Heart left ventricle (tissue), 13 donors: ENCODE measurements at regions not wholly inside any gene's neighbourhood (a gene's known extent, or its start where the extent isn't known, plus 50 kb on each side); places are given as distances from the start of the nearest gene placed in this dataset.

Experiments used
- POLR2A ChIP-seq, 2 donors: fragments of 450-650 bp; IDR thresholded peaks; one replicate each; pipeline ENCODE4 v1.6.1; 2017; ENCODE audit warnings: antibody characterized with exemption in 2 of 2, mild to moderate bottlenecking in 2 of 2, moderate library complexity in 2 of 2
- TF ChIP-seq, protein P1 (sequence below), 12 donors: fragments of 200-600 bp; sonication (generic) in 4 of 12; IDR thresholded peaks; one replicate each; pipeline versions ENCODE4 v1.5.0 to v1.8.0; 2018 to 2022; ENCODE audit warnings: antibody characterized with exemption in 12 of 12, mild to moderate bottlenecking in 5 of 12
- donor health status: ischemic (EF 13 %, LVEDD 7.1; RV severe dilation, severe dysfunction).
- donor health status: DM: no; HTN: yes; CAD: no.
- donor health status: DM: no; HTN: no; CAD: no.
- donor health status: ischemic (EF 25% LVEDD 6.9; RV normal size, moderate dysfunction).
- donor health status: ischemic (EF 25% LVEDD 5.7; RV mildly dilated, moderate dysfunction).
- donor health status: ischemic (EF 35%, LVEDD 5.7; RV mildly dilated, moderate dysfunction).
- donor health status: nonischemic (EF 11% LVEDD 7.7; RV severe dilation, severe dysfunction).
- donor health status: DM: yes; HTN: yes; CAD: no.
- donor health status: PGD.
- donor health status: ischemic (EF 29% LVEDD 5.4; RV normal size, mild dysfunction).
- donor health status: nonischemic (EF 23%, LVEDD 6.1; RV moderate dilation, normal function).

DNA sequence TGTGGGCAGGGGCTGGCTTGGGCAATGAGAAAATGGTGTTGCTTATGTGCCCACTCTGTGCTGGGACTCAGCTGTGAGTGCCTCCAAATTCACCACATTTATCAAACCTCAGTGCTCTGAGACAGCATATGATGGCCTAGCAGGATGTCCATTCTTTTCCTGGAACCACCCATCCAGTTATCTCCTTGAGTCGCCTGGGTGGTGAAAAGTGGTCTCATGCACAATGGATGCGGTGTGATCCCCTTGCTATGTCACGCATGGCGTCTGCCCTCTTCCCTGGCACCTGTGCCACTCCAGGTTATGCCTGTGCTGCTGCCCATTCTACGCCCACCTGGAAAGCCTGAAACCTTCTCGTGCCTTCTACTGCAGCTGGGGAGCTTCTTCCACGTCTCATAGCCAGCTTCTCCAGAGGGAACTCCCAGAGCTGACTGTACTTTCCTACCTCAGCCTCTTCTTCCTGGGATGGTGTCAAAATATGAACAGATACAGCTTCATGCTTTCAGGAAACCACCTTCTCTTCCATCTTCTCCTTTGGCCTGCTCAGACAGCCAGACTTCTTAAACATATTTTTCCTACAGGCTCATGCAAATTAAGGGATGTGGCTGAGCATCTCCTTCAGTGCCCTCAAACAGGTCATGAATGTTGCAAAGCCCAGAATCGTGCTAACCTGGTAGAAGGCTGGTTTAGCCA, 147.3 kb downstream of the PFKFB3 start:
- TF ChIP-seq, protein P1, sequence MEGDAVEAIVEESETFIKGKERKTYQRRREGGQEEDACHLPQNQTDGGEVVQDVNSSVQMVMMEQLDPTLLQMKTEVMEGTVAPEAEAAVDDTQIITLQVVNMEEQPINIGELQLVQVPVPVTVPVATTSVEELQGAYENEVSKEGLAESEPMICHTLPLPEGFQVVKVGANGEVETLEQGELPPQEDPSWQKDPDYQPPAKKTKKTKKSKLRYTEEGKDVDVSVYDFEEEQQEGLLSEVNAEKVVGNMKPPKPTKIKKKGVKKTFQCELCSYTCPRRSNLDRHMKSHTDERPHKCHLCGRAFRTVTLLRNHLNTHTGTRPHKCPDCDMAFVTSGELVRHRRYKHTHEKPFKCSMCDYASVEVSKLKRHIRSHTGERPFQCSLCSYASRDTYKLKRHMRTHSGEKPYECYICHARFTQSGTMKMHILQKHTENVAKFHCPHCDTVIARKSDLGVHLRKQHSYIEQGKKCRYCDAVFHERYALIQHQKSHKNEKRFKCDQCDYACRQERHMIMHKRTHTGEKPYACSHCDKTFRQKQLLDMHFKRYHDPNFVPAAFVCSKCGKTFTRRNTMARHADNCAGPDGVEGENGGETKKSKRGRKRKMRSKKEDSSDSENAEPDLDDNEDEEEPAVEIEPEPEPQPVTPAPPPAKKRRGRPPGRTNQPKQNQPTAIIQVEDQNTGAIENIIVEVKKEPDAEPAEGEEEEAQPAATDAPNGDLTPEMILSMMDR (IDR thresholded peaks at IDR 0.05): no peak
- no peak for TF ChIP-seq POLR2A (IDR thresholded peaks at IDR 0.05)
